ENCODE measurements at regions not wholly inside any gene's neighbourhood (a gene's known extent, or its start where the extent isn't known, plus 50 kb on each side); places are given as distances from the start of the nearest gene placed in this dataset.

GRCh38 chr3:176313426-176313825 is 883.9 kb downstream of the TBL1XR1 start:
- no peak for TF ChIP-seq CTCF (IDR thresholded peaks at IDR 0.05)
- no peak for TF ChIP-seq POLR2A (IDR thresholded peaks at IDR 0.05)

Data from lower leg skin (tissue), 3 donors.